Heart left ventricle (tissue), 13 donors: ENCODE measurements at regions not wholly inside any gene's neighbourhood (a gene's known extent, or its start where the extent isn't known, plus 50 kb on each side); places are given as distances from the start of the nearest gene placed in this dataset.

Experiments used
- POLR2A ChIP-seq, 2 donors: fragments of 450-650 bp; IDR thresholded peaks; one replicate each; pipeline ENCODE4 v1.6.1; 2017; ENCODE audit warnings: antibody characterized with exemption in 2 of 2, mild to moderate bottlenecking in 2 of 2, moderate library complexity in 2 of 2
- TF ChIP-seq, protein P1 (sequence below), 12 donors: fragments of 200-600 bp; sonication (generic) in 4 of 12; IDR thresholded peaks; one replicate each; pipeline versions ENCODE4 v1.5.0 to v1.8.0; 2018 to 2022; ENCODE audit warnings: antibody characterized with exemption in 12 of 12, mild to moderate bottlenecking in 5 of 12
- donor health status: ischemic (EF 13 %, LVEDD 7.1; RV severe dilation, severe dysfunction).
- donor health status: DM: no; HTN: yes; CAD: no.
- donor health status: DM: no; HTN: no; CAD: no.
- donor health status: ischemic (EF 25% LVEDD 6.9; RV normal size, moderate dysfunction).
- donor health status: ischemic (EF 25% LVEDD 5.7; RV mildly dilated, moderate dysfunction).
- donor health status: ischemic (EF 35%, LVEDD 5.7; RV mildly dilated, moderate dysfunction).
- donor health status: nonischemic (EF 11% LVEDD 7.7; RV severe dilation, severe dysfunction).
- donor health status: DM: yes; HTN: yes; CAD: no.
- donor health status: PGD.
- donor health status: ischemic (EF 29% LVEDD 5.4; RV normal size, mild dysfunction).
- donor health status: nonischemic (EF 23%, LVEDD 6.1; RV moderate dilation, normal function).

DNA sequence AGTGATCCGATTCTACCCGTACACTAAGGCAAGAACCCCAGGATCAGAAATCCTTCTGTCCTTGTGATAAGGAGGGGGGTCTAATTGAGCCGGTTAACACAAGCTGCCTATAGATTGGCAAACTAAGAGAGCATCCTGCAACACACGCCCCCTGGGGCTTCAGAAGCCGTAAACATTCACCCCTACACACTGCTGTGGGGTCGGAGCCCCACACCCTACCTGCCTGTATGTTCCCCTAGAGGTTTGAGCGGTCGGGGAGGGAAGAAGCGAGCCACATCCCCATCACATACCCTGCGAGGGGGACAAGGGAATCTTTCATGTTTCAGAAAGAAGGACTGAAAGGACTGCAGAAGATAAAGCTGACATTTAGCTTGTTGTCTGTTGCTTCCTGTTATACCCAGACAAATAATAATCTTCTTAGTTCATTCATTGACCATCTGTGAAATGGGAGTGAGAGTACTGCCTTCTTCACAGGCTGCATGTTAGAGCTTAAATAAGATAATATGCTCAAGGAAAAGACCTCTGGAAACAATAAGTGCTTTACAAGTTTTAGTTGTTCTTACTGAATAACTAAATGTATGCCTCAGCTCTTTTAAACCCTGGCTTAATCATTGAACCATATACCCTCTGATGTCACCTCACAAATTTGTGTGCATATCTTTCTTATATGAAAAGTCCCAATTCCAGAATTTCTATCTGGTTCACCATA is 74.2 kb upstream of the RNF217 start:
- TF ChIP-seq, protein P1, sequence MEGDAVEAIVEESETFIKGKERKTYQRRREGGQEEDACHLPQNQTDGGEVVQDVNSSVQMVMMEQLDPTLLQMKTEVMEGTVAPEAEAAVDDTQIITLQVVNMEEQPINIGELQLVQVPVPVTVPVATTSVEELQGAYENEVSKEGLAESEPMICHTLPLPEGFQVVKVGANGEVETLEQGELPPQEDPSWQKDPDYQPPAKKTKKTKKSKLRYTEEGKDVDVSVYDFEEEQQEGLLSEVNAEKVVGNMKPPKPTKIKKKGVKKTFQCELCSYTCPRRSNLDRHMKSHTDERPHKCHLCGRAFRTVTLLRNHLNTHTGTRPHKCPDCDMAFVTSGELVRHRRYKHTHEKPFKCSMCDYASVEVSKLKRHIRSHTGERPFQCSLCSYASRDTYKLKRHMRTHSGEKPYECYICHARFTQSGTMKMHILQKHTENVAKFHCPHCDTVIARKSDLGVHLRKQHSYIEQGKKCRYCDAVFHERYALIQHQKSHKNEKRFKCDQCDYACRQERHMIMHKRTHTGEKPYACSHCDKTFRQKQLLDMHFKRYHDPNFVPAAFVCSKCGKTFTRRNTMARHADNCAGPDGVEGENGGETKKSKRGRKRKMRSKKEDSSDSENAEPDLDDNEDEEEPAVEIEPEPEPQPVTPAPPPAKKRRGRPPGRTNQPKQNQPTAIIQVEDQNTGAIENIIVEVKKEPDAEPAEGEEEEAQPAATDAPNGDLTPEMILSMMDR (IDR thresholded peaks at IDR 0.05), result no peak
- TF ChIP-seq POLR2A (IDR thresholded peaks at IDR 0.05), result no peak
